Suprapubic skin (tissue), 4 donors: ENCODE measurements at regions not wholly inside any gene's neighbourhood (a gene's known extent, or its start where the extent isn't known, plus 50 kb on each side); places are given as distances from the start of the nearest gene placed in this dataset.

ENCODE experiments used
- CTCF ChIP-seq, 2 donors: fragments of 200-600 bp in 1 of 2; fragments of 450-650 bp in 1 of 2; sonication (generic) in 1 of 2; IDR thresholded peaks; one replicate each; pipeline ENCODE4 v1.5.1; 2016 to 2019; ENCODE audit warnings: antibody characterized with exemption in 2 of 2, mild to moderate bottlenecking in 1 of 2, moderate library complexity in 1 of 2
- POLR2A ChIP-seq, 2 donors: fragments of 450-650 bp; IDR thresholded peaks; one replicate each; pipeline ENCODE4 v1.6.1; 2017; ENCODE audit warnings: antibody characterized with exemption in 2 of 2, mild to moderate bottlenecking in 2 of 2, moderate library complexity in 2 of 2
- POLR2AphosphoS5 ChIP-seq, 3 donors: sonication (generic); formaldehyde crosslinking; IDR thresholded peaks; one replicate each; pipeline ENCODE4 v1.6.1; 2017; ENCODE audit warnings: antibody characterized with exemption in 3 of 3

GRCh38 chr11:87425943-87426342 lies 388.2 kb downstream of the TMEM135 start:
- TF ChIP-seq POLR2A (IDR thresholded peaks at IDR 0.05) (no peak), CTCF (IDR thresholded peaks at IDR 0.05) (no peak), POLR2AphosphoS5 (IDR thresholded peaks at IDR 0.05) (no peak)
